RWPE2 (cell line): ENCODE measurements at regions not wholly inside any gene's neighbourhood (a gene's known extent, or its start where the extent isn't known, plus 50 kb on each side); places are given as distances from the start of the nearest gene placed in this dataset.

Experiments used
- ATAC-seq: fragments of 200-7000 bp; cut with Tn5 transposase; 3 replicates; pipeline ENCODE4 v1.9.1; 2021; ENCODE audit warnings: low read depth
- DNase-seq: peaks from one replicate; pipeline ENCODE4 v3.0.0-alpha.2; 2020; ENCODE audit warnings: low spot score
- H3K27ac ChIP-seq: fragments of 450-650 bp; 2 replicates; pipeline ENCODE4 v1.5.1; 2017; ENCODE audit warnings: mild to moderate bottlenecking; ENCODE audit not compliant: poor library complexity, severe bottlenecking
- H3K27me3 ChIP-seq: fragments of 250-450 bp; sonication (Bioruptor Pico); 2 replicates; pipeline ENCODE4 v1.5.1; 2021; ENCODE audit warnings: mild to moderate bottlenecking, moderate library complexity; ENCODE audit not compliant: insufficient read depth, poor library complexity, severe bottlenecking
- H3K36me3 ChIP-seq: fragments of 250-450 bp; sonication (Bioruptor Pico); 2 replicates; pipeline ENCODE4 v1.5.1; 2020; ENCODE audit warnings: low read depth, mild to moderate bottlenecking, moderate library complexity
- H3K4me1 ChIP-seq: fragments of 250-450 bp; sonication (Bioruptor Pico); 2 replicates; pipeline ENCODE4 v1.5.1; 2021; ENCODE audit warnings: mild to moderate bottlenecking, moderate library complexity; ENCODE audit not compliant: insufficient read depth, poor library complexity, severe bottlenecking
- H3K4me3 ChIP-seq: fragments of 250-450 bp; sonication (Bioruptor Pico); 2 replicates; pipeline ENCODE4 v1.5.1; 2021; ENCODE audit warnings: mild to moderate bottlenecking, moderate library complexity; ENCODE audit not compliant: severe bottlenecking
- H3K9me3 ChIP-seq: fragments of 250-450 bp; sonication (Bioruptor Pico); 2 replicates; pipeline ENCODE4 v1.5.1; 2021; ENCODE audit warnings: mild to moderate bottlenecking, moderate library complexity; ENCODE audit not compliant: severe bottlenecking
- CTCF ChIP-seq: fragments of 450-650 bp; IDR thresholded peaks from one replicate; pipeline ENCODE4 v1.5.1; 2017; ENCODE audit warnings: mild to moderate bottlenecking, moderate library complexity; ENCODE audit not compliant: poor library complexity, severe bottlenecking

- TF ChIP-seq CTCF, result no peak
- no peak for ATAC-seq
- Histone ChIP-seq H3K27ac (no peak overlapping the region), H3K4me1 (peaks cover 7% of the 10 kb centered on the region), H3K4me3 (no peak overlapping the region), H3K36me3 (no peaks in the 10 kb centered on the region), H3K27me3 (no peaks in the 10 kb centered on the region), H3K9me3 (no peaks in the 10 kb centered on the region)
- no peak for DNase-seq
These were observed 241.2 kb downstream of the IRS1 start for GRCh38 chr2:226558418-226558817.

- no peak for TF ChIP-seq CTCF
- Histone ChIP-seq H3K27me3 (no peaks in the 10 kb centered on the region), H3K9me3 (no peaks in the 10 kb centered on the region), H3K4me1 (no peaks in the 10 kb centered on the region), H3K4me3 (no peak overlapping the region), H3K27ac (no peak overlapping the region), H3K36me3 (no peaks in the 10 kb centered on the region)
- no peak for ATAC-seq
- DNase-seq, result no peak
These were observed 243.6 kb downstream of the IRS1 start for GRCh38 chr2:226556050-226556449.

GRCh38 chr2:226554701-226555100, 244.9 kb downstream of the IRS1 start:
- no peak for TF ChIP-seq CTCF

GRCh38 chr2:226553333-226553732, 246.3 kb downstream of the IRS1 start:
- Histone ChIP-seq H3K27ac (no peak overlapping the region), H3K9me3 (no peaks in the 10 kb centered on the region), H3K36me3 (no peaks in the 10 kb centered on the region), H3K4me3 (no peak overlapping the region), H3K4me1 (no peaks in the 10 kb centered on the region), H3K27me3 (no peaks in the 10 kb centered on the region)
- TF ChIP-seq CTCF, result no peak
- DNase-seq, result no peak
- ATAC-seq, result no peak

More at GRCh38 chr2:226554701-226555100, 244.9 kb downstream of the IRS1 start:
- ATAC-seq (no peak), DNase-seq (no peak)
- Histone ChIP-seq H3K36me3 (no peaks in the 10 kb centered on the region), H3K4me3 (no peak overlapping the region), H3K4me1 (no peaks in the 10 kb centered on the region), H3K27ac (no peak overlapping the region), H3K9me3 (no peaks in the 10 kb centered on the region), H3K27me3 (no peaks in the 10 kb centered on the region)

- H3K4me1 ChIP-seq, result no peaks in the 10 kb centered on the region
- no peak for DNase-seq
- ATAC-seq, result no peak
- no peak overlapping the region for H3K4me3 ChIP-seq
- no peak for TF ChIP-seq CTCF
- no peaks in the 10 kb centered on the region for H3K36me3 ChIP-seq
- H3K27ac ChIP-seq, result no peak overlapping the region
- H3K9me3 ChIP-seq, result no peaks in the 10 kb centered on the region
- no peaks in the 10 kb centered on the region for H3K27me3 ChIP-seq
These were observed 246.9 kb downstream of the IRS1 start for GRCh38 chr2:226552571-226553285.
